Liver (tissue), 8 donors: ENCODE measurements at regions not wholly inside any gene's neighbourhood (a gene's known extent, or its start where the extent isn't known, plus 50 kb on each side); places are given as distances from the start of the nearest gene placed in this dataset.

ENCODE experiments used
- DNase-seq: peaks from one replicate; pipeline ENCODE4 v3.0.0-alpha.2; 2017; ENCODE audit warnings: low spot score
- H3K27ac ChIP-seq, 2 donors: one replicate each; pipeline ENCODE4 v1.7.0; 2013; ENCODE audit warnings: inconsistent platforms in 2 of 2, low read length in 2 of 2, control low read depth in 1 of 2, low read depth in 1 of 2, mild to moderate bottlenecking in 1 of 2
- H3K27me3 ChIP-seq, 4 donors: one replicate each; pipeline versions ENCODE4 v1.6.1 to v1.7.0; 2013; ENCODE audit warnings: low read length in 3 of 4, inconsistent platforms in 1 of 4, mild to moderate bottlenecking in 1 of 4, moderate library complexity in 1 of 4; ENCODE audit not compliant: control insufficient read depth in 4 of 4, insufficient read depth in 4 of 4
- H3K36me3 ChIP-seq, 4 donors: one replicate each; pipeline versions ENCODE4 v1.6.1 to v1.7.0; 2013; ENCODE audit warnings: low read length in 3 of 4, mild to moderate bottlenecking in 3 of 4, low read depth in 1 of 4, moderate library complexity in 1 of 4; ENCODE audit not compliant: control insufficient read depth in 4 of 4, insufficient read depth in 3 of 4
- H3K4me1 ChIP-seq, 4 donors: one replicate each; pipeline versions ENCODE4 v1.6.1 to v1.7.0; 2013; ENCODE audit warnings: low read length in 3 of 4, mild to moderate bottlenecking in 3 of 4, moderate library complexity in 1 of 4; ENCODE audit not compliant: control insufficient read depth in 4 of 4, insufficient read depth in 4 of 4
- H3K4me3 ChIP-seq, 3 donors: one replicate each; pipeline versions ENCODE4 v1.6.1 to v1.7.0; 2013; ENCODE audit warnings: low read length in 3 of 3, control low read depth in 1 of 3, low read depth in 1 of 3, mild to moderate bottlenecking in 1 of 3
- H3K9ac ChIP-seq, 2 donors: one replicate each; pipeline ENCODE4 v1.7.0; 2013; ENCODE audit warnings: low read length in 2 of 2, mild to moderate bottlenecking in 2 of 2, moderate library complexity in 2 of 2, control low read depth in 1 of 2, low read depth in 1 of 2
- H3K9me3 ChIP-seq, 4 donors: one replicate each; pipeline versions ENCODE4 v1.6.1 to v1.7.0; 2013; ENCODE audit warnings: low read length in 3 of 4; ENCODE audit not compliant: control insufficient read depth in 4 of 4
- EGR1 ChIP-seq, 2 donors: IDR thresholded peaks; 2 replicates each; pipeline ENCODE4 v1.6.1; 2016 to 2018; ENCODE audit warnings: antibody characterized with exemption in 2 of 2, low read depth in 2 of 2
- FOXA1 ChIP-seq: IDR thresholded peaks from 2 replicates; pipeline ENCODE4 v1.6.1; 2016; ENCODE audit warnings: antibody characterized with exemption
- FOXA2 ChIP-seq: IDR thresholded peaks from 2 replicates; pipeline ENCODE4 v1.6.1; 2016; ENCODE audit warnings: antibody characterized with exemption
- HNF4A ChIP-seq, 2 donors: conservative IDR thresholded peaks; 2 replicates each; pipeline ENCODE4 v1.6.1; 2016; ENCODE audit warnings: antibody characterized with exemption in 2 of 2, mild to moderate bottlenecking in 2 of 2
- HNF4G ChIP-seq: IDR thresholded peaks from 2 replicates; pipeline ENCODE4 v1.6.1; 2016; ENCODE audit warnings: antibody characterized with exemption
- JUND ChIP-seq, 2 donors: IDR thresholded peaks; 2 replicates each; pipeline ENCODE4 v1.6.1; 2016; ENCODE audit warnings: antibody characterized with exemption in 2 of 2
- NR2F2 ChIP-seq: IDR thresholded peaks from 2 replicates; pipeline ENCODE4 v1.6.1; 2016; ENCODE audit warnings: antibody characterized with exemption
- RAD21 ChIP-seq, 2 donors: IDR thresholded peaks; 2 replicates each; pipeline ENCODE4 v1.6.1; 2016; ENCODE audit warnings: antibody characterized with exemption in 2 of 2, mild to moderate bottlenecking in 2 of 2
- RXRA ChIP-seq, 2 donors: IDR thresholded peaks; 2 replicates each; pipeline ENCODE4 v1.6.1; 2017 to 2018; ENCODE audit warnings: antibody characterized with exemption in 2 of 2, mild to moderate bottlenecking in 1 of 2
- SP1 ChIP-seq: IDR thresholded peaks from 2 replicates; pipeline ENCODE4 v1.6.1; 2018; ENCODE audit warnings: antibody characterized with exemption, mild to moderate bottlenecking
- TAF1 ChIP-seq: conservative IDR thresholded peaks from 2 replicates; pipeline ENCODE4 v1.6.1; 2016; ENCODE audit warnings: antibody characterized with exemption, mild to moderate bottlenecking
- YY1 ChIP-seq: IDR thresholded peaks from 2 replicates; pipeline ENCODE4 v1.6.1; 2016; ENCODE audit warnings: antibody characterized with exemption, mild to moderate bottlenecking
- WGBS: extraction: QIAGEN DNeasy Blood & Tissue Kit; methylation state at CpG from one replicate; pipeline ENCODE4 v1.1.7; 2013; 5-methylcytosine and 5-hydroxymethylcytosine counted together
- TF ChIP-seq, protein P1 (sequence below): IDR thresholded peaks from 2 replicates; pipeline ENCODE4 v1.6.1; 2016; ENCODE audit warnings: antibody characterized with exemption
- TF ChIP-seq, protein P2 (sequence below): IDR thresholded peaks from 2 replicates; pipeline ENCODE4 v1.6.1; 2016; ENCODE audit warnings: antibody characterized with exemption, mild to moderate bottlenecking
- TF ChIP-seq, protein P3 (sequence below): fragments of 150-350 bp; IDR thresholded peaks from 2 replicates; pipeline ENCODE4 v1.5.1; 2017; ENCODE audit warnings: improper control_type of control experiment, low read depth, low read length; ENCODE audit not compliant: missing input control
- TF ChIP-seq, protein P4 (sequence below): IDR thresholded peaks from 2 replicates; pipeline ENCODE4 v1.6.1; 2016; ENCODE audit warnings: antibody characterized with exemption
- donor health status: healthy.
- donor health status: healthy.
- donor health status: healthy.
- donor health status: healthy.
- donor health status: healthy.

DNA sequence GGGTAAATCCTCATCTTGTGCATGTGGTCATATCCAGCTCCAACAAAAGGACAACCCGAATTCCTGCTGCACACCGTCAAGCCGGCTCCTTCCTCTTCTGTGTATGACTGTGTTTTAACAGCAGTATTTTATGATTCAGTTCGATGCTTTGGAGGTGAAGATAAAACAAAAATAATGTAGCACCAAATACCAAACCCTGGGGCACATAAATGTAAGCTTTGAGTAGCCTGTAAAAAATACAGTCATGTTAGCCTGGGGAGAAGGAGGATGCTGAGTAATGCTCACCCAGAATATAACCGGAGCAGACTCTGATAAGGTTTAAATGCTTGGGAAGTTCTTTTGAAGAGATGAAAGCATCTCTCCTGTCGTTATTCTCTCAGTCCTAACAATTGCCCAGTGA, 225.0 kb downstream of the SUCLG1 start:
- TF ChIP-seq, protein P1, sequence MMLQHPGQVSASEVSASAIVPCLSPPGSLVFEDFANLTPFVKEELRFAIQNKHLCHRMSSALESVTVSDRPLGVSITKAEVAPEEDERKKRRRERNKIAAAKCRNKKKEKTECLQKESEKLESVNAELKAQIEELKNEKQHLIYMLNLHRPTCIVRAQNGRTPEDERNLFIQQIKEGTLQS: no peak
- TF ChIP-seq, protein P2, sequence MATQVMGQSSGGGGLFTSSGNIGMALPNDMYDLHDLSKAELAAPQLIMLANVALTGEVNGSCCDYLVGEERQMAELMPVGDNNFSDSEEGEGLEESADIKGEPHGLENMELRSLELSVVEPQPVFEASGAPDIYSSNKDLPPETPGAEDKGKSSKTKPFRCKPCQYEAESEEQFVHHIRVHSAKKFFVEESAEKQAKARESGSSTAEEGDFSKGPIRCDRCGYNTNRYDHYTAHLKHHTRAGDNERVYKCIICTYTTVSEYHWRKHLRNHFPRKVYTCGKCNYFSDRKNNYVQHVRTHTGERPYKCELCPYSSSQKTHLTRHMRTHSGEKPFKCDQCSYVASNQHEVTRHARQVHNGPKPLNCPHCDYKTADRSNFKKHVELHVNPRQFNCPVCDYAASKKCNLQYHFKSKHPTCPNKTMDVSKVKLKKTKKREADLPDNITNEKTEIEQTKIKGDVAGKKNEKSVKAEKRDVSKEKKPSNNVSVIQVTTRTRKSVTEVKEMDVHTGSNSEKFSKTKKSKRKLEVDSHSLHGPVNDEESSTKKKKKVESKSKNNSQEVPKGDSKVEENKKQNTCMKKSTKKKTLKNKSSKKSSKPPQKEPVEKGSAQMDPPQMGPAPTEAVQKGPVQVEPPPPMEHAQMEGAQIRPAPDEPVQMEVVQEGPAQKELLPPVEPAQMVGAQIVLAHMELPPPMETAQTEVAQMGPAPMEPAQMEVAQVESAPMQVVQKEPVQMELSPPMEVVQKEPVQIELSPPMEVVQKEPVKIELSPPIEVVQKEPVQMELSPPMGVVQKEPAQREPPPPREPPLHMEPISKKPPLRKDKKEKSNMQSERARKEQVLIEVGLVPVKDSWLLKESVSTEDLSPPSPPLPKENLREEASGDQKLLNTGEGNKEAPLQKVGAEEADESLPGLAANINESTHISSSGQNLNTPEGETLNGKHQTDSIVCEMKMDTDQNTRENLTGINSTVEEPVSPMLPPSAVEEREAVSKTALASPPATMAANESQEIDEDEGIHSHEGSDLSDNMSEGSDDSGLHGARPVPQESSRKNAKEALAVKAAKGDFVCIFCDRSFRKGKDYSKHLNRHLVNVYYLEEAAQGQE: no peak
- TF ChIP-seq, protein P3, sequence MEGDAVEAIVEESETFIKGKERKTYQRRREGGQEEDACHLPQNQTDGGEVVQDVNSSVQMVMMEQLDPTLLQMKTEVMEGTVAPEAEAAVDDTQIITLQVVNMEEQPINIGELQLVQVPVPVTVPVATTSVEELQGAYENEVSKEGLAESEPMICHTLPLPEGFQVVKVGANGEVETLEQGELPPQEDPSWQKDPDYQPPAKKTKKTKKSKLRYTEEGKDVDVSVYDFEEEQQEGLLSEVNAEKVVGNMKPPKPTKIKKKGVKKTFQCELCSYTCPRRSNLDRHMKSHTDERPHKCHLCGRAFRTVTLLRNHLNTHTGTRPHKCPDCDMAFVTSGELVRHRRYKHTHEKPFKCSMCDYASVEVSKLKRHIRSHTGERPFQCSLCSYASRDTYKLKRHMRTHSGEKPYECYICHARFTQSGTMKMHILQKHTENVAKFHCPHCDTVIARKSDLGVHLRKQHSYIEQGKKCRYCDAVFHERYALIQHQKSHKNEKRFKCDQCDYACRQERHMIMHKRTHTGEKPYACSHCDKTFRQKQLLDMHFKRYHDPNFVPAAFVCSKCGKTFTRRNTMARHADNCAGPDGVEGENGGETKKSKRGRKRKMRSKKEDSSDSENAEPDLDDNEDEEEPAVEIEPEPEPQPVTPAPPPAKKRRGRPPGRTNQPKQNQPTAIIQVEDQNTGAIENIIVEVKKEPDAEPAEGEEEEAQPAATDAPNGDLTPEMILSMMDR: no peak
- TF ChIP-seq TAF1 (no peak), RAD21 (IDR thresholded peaks at IDR 0.05) (no peak), RXRA (IDR thresholded peaks at IDR 0.05) (no peak), JUND (IDR thresholded peaks at IDR 0.05) (no peak), FOXA1 (no peak)
- TF ChIP-seq, protein P4, sequence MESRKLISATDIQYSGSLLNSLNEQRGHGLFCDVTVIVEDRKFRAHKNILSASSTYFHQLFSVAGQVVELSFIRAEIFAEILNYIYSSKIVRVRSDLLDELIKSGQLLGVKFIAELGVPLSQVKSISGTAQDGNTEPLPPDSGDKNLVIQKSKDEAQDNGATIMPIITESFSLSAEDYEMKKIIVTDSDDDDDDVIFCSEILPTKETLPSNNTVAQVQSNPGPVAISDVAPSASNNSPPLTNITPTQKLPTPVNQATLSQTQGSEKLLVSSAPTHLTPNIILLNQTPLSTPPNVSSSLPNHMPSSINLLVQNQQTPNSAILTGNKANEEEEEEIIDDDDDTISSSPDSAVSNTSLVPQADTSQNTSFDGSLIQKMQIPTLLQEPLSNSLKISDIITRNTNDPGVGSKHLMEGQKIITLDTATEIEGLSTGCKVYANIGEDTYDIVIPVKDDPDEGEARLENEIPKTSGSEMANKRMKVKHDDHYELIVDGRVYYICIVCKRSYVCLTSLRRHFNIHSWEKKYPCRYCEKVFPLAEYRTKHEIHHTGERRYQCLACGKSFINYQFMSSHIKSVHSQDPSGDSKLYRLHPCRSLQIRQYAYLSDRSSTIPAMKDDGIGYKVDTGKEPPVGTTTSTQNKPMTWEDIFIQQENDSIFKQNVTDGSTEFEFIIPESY: no peak
- Histone ChIP-seq H3K27me3 (no peaks in the 10 kb centered on the region), H3K9me3 (no peaks in the 10 kb centered on the region), H3K27ac (no peak overlapping the region), H3K4me3 (no peak overlapping the region), H3K36me3 (no peaks in the 10 kb centered on the region), H3K4me1 (no peaks in the 10 kb centered on the region), H3K9ac (no peak overlapping the region)
- 84% methylated on average over 6 of the region's 6 CpGs for WGBS
- DNase-seq: no peak

DNA sequence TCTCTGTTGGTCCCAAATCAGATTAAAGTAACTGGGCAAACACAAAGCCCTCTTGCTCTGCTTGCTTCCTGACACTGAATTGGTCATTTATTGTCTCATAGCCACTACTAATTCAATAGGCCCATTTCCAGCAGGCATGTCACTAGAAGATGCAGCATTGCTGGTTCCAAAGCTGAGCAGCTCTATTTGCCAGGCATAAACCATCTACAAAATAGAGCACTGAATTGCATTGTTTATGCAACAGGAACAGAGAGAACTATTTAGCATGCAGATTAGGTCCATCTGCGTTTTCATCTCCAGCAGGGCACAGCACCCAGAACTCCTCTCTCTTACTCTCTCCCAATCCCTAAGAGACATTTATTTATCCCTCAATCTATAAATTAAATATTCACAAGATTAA, 227.6 kb downstream of the SUCLG1 start:
- Histone ChIP-seq H3K4me3 (no peak overlapping the region), H3K4me1 (no peaks in the 10 kb centered on the region), H3K27ac (no peak overlapping the region), H3K36me3 (no peaks in the 10 kb centered on the region), H3K27me3 (no peaks in the 10 kb centered on the region), H3K9ac (no peak overlapping the region), H3K9me3 (no peaks in the 10 kb centered on the region)
- WGBS: 85% methylated on average over 1 of the region's 1 CpG
- no peak for DNase-seq
- TF ChIP-seq SP1 (no peak), RXRA (IDR thresholded peaks at IDR 0.05) (no peak), RAD21 (IDR thresholded peaks at IDR 0.05) (no peak), EGR1 (IDR thresholded peaks at IDR 0.05; ENCODE audit: low read depth in 2 of 2) (no peak), TAF1 (no peak), FOXA2 (no peak), HNF4G (no peak), NR2F2 (no peak), JUND (IDR thresholded peaks at IDR 0.05) (no peak), HNF4A (conservative IDR thresholded peaks at IDR 0.05) (no peak), YY1 (no peak)
- TF ChIP-seq, protein P1: no peak
- TF ChIP-seq, protein P2: no peak
- TF ChIP-seq, protein P4: no peak
- TF ChIP-seq, protein P3: no peak
